ENCODE measurements at regions not wholly inside any gene's neighbourhood (a gene's known extent, or its start where the extent isn't known, plus 50 kb on each side); places are given as distances from the start of the nearest gene placed in this dataset.
"Not testable (repeated sequence)": the region's sequence is repeated elsewhere in the genome, so short reads cannot be mapped to it uniquely, and the experiment has no call there.

GRCh38 chr2:107721586-107721985 is 105.1 kb upstream of the RGPD4 start:
- TF ChIP-seq POLR2AphosphoS5 (IDR thresholded peaks at IDR 0.05) (no peak), POLR2A (IDR thresholded peaks at IDR 0.05) (no peak), CTCF (IDR thresholded peaks at IDR 0.05) (no peak)
- intact Hi-C loops (cut with DNase I; ENCODE audit: low total_unique reads) = no loop called here
- DNase-seq (ENCODE audit: low spot score in 2 of 2) = no peak

GRCh38 chr2:107725824-107726223 is 100.9 kb upstream of the RGPD4 start:
- H3K27me3 ChIP-seq; intact Hi-C loops (cut with DNase I; ENCODE audit: low total_unique reads); H3K27ac ChIP-seq; H3K36me3 ChIP-seq; DNase-seq (ENCODE audit: low spot score in 2 of 2); H3K9me3 ChIP-seq; H3K4me1 ChIP-seq; H3K4me3 ChIP-seq: not testable (repeated sequence)

More at GRCh38 chr2:107721586-107721985, 105.1 kb upstream of the RGPD4 start:
- no peak overlapping the region for H3K27ac ChIP-seq
- no peaks in the 10 kb centered on the region for H3K27me3 ChIP-seq
- H3K9me3 ChIP-seq = no peaks in the 10 kb centered on the region
- H3K4me3 ChIP-seq = no peak overlapping the region
- H3K4me1 ChIP-seq = no peaks in the 10 kb centered on the region
- H3K36me3 ChIP-seq = no peaks in the 10 kb centered on the region

DNA sequence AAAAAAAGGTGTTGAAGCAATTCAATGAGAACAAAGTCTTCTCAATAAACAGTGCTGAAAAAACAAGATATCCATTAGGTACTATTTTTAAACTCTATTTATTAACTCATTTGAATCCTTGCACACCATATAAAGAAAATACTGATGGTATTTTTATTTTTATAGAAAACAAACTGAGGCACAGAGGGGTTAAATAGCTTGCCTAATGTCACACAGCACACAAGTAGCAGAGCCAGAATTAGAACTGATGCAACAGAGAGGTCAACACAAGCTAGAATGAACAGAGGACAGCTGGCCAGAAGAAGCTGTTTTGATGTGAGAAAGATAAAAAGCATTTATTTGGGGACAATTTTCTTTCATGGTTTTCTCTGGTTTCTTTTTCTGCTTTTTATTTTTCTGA is 99.4 kb upstream of the RGPD4 start:
- H3K36me3 ChIP-seq = no peaks in the 10 kb centered on the region
- TF ChIP-seq POLR2A (IDR thresholded peaks at IDR 0.05) = no peak
- H3K27ac ChIP-seq = no peak overlapping the region
- no peak overlapping the region for H3K4me3 ChIP-seq
- H3K4me1 ChIP-seq = no peaks in the 10 kb centered on the region
- DNase-seq (ENCODE audit: low spot score in 2 of 2) = no peak
- no peaks in the 10 kb centered on the region for H3K9me3 ChIP-seq
- no peaks in the 10 kb centered on the region for H3K27me3 ChIP-seq
- intact Hi-C loops (cut with DNase I; ENCODE audit: low total_unique reads) = no loop called here

- intact Hi-C loops (cut with DNase I; ENCODE audit: low total_unique reads) = no loop called here
- no peak for DNase-seq (ENCODE audit: low spot score in 2 of 2)
These were observed 98.1 kb upstream of the RGPD4 start for GRCh38 chr2:107728586-107728985.

DNA sequence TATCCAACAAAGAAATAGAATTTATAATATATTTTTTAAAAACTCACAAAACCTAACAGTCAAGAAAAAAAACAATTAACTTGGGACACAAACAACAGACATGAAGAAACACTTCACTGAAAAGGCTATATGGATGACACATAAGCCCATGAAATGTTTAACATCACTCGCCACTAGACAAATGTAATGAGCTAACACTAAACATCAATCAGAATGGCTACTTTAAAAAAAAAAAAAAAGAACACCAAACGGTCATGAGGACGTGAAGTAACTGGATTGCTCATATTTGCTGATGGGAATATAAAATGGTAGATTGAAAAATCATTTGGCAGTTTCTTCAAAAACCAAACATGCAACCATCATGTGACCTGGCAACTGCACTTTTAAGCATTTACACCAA is 97.3 kb upstream of the RGPD4 start:
- H3K4me3 ChIP-seq = no peak overlapping the region
- H3K4me1 ChIP-seq = no peaks in the 10 kb centered on the region
- TF ChIP-seq CTCF (IDR thresholded peaks at IDR 0.05) (no peak), POLR2A (IDR thresholded peaks at IDR 0.05) (no peak), POLR2AphosphoS5 (IDR thresholded peaks at IDR 0.05) (no peak)
- no peaks in the 10 kb centered on the region for H3K9me3 ChIP-seq
- DNase-seq (ENCODE audit: low spot score in 2 of 2) = no peak
- H3K36me3 ChIP-seq = no peaks in the 10 kb centered on the region
- intact Hi-C loops (cut with DNase I; ENCODE audit: low total_unique reads) = no loop called here
- H3K27me3 ChIP-seq = no peaks in the 10 kb centered on the region
- H3K27ac ChIP-seq = no peak overlapping the region

More at GRCh38 chr2:107728586-107728985, 98.1 kb upstream of the RGPD4 start:
- no peaks in the 10 kb centered on the region for H3K9me3 ChIP-seq
- no peak overlapping the region for H3K27ac ChIP-seq
- no peak overlapping the region for H3K4me3 ChIP-seq
- no peak for TF ChIP-seq CTCF (IDR thresholded peaks at IDR 0.05)
- no peaks in the 10 kb centered on the region for H3K36me3 ChIP-seq
- H3K4me1 ChIP-seq = no peaks in the 10 kb centered on the region
- no peaks in the 10 kb centered on the region for H3K27me3 ChIP-seq

- TF ChIP-seq POLR2A (IDR thresholded peaks at IDR 0.05) = no peak
- TF ChIP-seq POLR2AphosphoS5 (IDR thresholded peaks at IDR 0.05) = no peak
- DNase-seq (ENCODE audit: low spot score in 2 of 2) = no peak
- intact Hi-C loops (cut with DNase I; ENCODE audit: low total_unique reads) = no loop called here
- Histone ChIP-seq H3K9me3 (no peaks in the 10 kb centered on the region), H3K36me3 (no peaks in the 10 kb centered on the region), H3K27me3 (no peaks in the 10 kb centered on the region), H3K27ac (no peak overlapping the region), H3K4me1 (no peaks in the 10 kb centered on the region), H3K4me3 (no peak overlapping the region)
These were observed 95.8 kb upstream of the RGPD4 start for GRCh38 chr2:107730898-107731297.

DNA sequence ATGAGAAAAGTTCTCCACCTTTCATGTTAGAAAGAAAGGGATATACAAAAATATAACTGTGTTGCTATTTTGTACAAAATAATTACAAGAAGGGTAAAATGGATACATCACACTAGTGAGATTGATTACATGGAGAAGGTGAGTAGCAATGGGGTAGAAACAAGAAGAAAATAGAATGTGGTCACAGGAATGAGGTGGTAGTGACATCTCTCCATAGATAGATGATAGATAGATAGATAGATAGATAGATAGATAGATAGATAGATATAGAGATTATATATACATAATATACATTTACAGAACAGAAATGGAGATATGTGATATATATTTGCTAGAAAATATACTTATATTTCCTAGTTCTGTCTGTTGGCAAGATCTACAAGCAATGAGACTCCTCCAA is 95.3 kb upstream of the RGPD4 start:
- intact Hi-C loops (cut with DNase I; ENCODE audit: low total_unique reads) = no loop called here

More for the DNA sequence above, 95.3 kb upstream of the RGPD4 start:
- no peak for TF ChIP-seq POLR2A (IDR thresholded peaks at IDR 0.05)
- TF ChIP-seq CTCF (IDR thresholded peaks at IDR 0.05) = no peak
- no peak overlapping the region for H3K4me3 ChIP-seq
- H3K4me1 ChIP-seq = no peaks in the 10 kb centered on the region
- no peaks in the 10 kb centered on the region for H3K9me3 ChIP-seq
- H3K27me3 ChIP-seq = no peaks in the 10 kb centered on the region
- no peak overlapping the region for H3K27ac ChIP-seq
- no peaks in the 10 kb centered on the region for H3K36me3 ChIP-seq
- no peak for DNase-seq (ENCODE audit: low spot score in 2 of 2)
